Erythroblast (primary cell): ENCODE measurements at regions not wholly inside any gene's neighbourhood (a gene's known extent, or its start where the extent isn't known, plus 50 kb on each side); places are given as distances from the start of the nearest gene placed in this dataset.
"Not testable (repeated sequence)": the region's sequence is repeated elsewhere in the genome, so short reads cannot be mapped to it uniquely, and the experiment has no call there.

ENCODE experiments used
- DNase-seq, 2 experiments: peaks; one replicate each; lab custom pipeline; 2025; lab: John Stamatoyannopoulos, UW
- GATA1 ChIP-seq: IDR thresholded peaks from 2 replicates; pipeline ENCODE4 v1.6.1; 2011; ENCODE audit warnings: low read depth, mild to moderate bottlenecking, control low read depth, low read length, moderate library complexity
- POLR2A ChIP-seq: IDR thresholded peaks from 2 replicates; pipeline ENCODE4 v1.6.1; 2011; ENCODE audit warnings: mild to moderate bottlenecking, low read length

GRCh38 chr12:107590413-107590812, 95.2 kb upstream of the PWP1 start:
- TF ChIP-seq POLR2A (no peak), GATA1 (no peak)
- DNase-seq = no peak

DNA sequence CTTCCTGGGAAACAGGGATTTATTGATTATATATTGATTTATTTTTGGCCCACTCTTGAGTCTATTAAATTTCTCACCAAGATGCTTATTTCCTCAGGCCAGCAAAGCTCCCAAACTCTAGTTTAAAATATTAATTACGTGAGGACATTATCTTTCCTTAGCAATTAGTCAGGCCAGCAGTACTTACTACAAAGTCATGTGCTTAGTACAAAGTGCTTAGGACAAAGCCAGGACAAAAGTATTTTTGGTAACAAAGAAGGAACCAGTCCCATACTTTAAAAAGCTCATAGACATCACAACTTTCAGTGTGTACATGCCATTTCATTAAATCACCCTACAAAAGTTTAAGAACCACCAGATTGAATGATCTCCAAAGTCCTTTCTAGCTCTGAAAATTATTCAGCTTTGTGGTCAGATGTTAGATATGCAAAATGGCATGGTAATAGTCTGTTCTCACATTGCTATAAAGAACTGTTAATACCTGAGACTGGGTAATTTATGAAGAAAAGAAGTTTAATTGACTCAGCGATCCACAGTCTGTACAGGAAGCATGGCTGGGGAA, 94.7 kb upstream of the PWP1 start:
- DNase-seq = no peak
- no peak for TF ChIP-seq GATA1
- no peak for TF ChIP-seq POLR2A

DNA sequence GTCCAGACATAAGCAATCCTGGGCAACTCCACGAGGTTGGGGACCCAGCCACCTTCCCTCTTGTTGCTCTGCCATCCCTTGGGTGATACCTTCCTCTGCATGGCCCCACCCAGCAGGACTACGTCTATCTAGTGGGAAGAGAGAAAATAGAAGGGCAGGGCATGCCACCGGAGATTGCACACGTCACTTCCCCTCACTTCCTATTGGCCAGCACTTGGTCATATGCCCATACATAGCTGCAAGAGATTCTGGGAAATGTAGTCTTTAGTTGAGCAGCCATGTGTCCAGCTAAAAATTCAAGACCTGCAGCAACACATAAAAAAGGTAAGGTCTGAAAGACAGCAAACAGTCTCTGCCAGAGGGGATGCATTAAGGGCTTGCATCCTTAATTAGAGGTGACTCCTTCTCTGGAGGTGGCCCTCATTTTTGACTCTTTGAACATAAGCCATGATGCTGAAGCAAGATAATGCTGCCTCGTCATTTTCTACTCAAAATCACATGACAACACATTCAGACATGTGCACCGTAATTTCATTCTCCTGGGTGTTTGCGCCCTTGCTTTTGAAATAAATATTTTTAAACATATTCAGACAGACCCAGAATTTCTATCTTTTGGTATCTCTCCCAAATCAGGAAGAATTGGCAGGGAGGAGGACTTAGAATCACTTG, 91.8 kb upstream of the PWP1 start:
- TF ChIP-seq POLR2A (no peak), GATA1 (no peak)
- DNase-seq = no peak

GRCh38 chr12:107594995-107595394, 90.6 kb upstream of the PWP1 start:
- no peak for TF ChIP-seq GATA1
- no peak for TF ChIP-seq POLR2A

GRCh38 chr12:107597695-107598410, 87.7 kb upstream of the PWP1 start:
- no peak for DNase-seq
- TF ChIP-seq GATA1 (no peak), POLR2A (no peak)

More at GRCh38 chr12:107594995-107595394, 90.6 kb upstream of the PWP1 start:
- no peak for DNase-seq

GRCh38 chr12:107598906-107599305, 86.7 kb upstream of the PWP1 start:
- TF ChIP-seq POLR2A = no peak
- TF ChIP-seq GATA1 = no peak
- DNase-seq = no peak

DNA sequence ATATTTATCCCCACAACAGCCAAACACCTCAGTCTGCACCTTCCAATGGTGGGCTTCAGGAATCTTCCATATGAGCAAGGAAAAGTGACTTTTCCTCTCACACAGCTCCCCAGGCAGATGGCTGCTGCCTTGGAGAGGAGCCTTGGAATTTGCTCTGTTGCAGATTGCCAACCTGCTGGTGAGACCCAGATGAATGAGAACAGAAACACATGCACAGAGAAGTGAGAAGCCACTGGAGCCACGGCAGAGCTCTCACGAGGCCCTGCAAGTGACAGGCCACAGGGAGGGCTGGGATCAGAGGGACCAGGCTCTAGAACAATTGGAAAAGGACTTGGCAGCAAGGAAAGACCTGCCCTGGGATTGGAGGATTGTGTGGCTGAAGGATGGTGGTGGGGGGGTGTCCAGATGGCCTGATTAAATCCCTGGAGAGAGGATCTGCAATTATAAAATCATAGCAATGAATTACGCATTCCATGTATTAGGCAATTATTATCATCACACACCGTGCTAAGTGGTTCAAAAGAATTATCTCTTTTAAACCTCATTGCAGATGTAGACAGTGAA, 84.9 kb upstream of the PWP1 start:
- TF ChIP-seq GATA1 (no peak), POLR2A (no peak)
- no peak for DNase-seq

DNA sequence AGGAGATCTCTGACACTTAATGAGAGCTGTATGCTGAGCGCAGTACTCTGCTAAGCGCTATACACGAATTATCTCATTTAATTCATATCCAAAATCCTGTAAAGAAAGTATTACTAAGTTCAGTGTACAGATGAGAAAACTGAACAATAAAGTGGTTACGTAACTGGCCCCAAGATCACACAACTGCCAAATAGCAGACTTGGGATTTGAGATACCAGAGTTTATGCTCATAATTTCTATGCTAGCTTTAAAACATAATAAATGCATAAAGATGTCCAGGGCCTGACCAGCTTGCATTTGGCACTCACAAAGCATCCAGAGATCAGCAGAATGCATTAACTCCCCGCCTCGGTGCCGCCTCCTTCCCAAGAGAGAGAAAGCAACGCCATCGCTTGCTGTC, 83.2 kb upstream of the PWP1 start:
- DNase-seq = no peak

DNA sequence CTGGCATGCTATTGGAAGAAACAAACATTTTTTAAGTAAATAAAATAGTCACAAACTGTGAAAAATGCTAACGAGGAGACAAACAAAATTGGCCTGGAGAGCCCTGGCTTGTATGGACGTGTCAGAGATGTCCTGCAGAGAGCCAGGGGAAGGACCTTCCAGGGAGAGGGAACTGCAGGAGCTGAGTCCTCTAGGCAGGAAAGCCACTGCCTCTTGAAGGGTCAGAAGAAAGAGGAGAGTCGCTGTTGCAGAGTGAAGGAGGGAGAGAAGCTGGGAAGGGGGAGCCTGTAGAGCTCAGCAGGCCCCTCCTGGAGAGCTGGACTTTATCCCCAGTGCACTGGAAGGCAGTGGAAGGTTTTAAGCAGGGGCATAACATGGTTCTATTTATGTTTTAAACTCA, 80.3 kb upstream of the PWP1 start:
- no peak for DNase-seq
- TF ChIP-seq POLR2A (no peak), GATA1 (no peak)

More for the DNA sequence above, 83.2 kb upstream of the PWP1 start:
- TF ChIP-seq GATA1 = no peak
- TF ChIP-seq POLR2A = no peak

DNA sequence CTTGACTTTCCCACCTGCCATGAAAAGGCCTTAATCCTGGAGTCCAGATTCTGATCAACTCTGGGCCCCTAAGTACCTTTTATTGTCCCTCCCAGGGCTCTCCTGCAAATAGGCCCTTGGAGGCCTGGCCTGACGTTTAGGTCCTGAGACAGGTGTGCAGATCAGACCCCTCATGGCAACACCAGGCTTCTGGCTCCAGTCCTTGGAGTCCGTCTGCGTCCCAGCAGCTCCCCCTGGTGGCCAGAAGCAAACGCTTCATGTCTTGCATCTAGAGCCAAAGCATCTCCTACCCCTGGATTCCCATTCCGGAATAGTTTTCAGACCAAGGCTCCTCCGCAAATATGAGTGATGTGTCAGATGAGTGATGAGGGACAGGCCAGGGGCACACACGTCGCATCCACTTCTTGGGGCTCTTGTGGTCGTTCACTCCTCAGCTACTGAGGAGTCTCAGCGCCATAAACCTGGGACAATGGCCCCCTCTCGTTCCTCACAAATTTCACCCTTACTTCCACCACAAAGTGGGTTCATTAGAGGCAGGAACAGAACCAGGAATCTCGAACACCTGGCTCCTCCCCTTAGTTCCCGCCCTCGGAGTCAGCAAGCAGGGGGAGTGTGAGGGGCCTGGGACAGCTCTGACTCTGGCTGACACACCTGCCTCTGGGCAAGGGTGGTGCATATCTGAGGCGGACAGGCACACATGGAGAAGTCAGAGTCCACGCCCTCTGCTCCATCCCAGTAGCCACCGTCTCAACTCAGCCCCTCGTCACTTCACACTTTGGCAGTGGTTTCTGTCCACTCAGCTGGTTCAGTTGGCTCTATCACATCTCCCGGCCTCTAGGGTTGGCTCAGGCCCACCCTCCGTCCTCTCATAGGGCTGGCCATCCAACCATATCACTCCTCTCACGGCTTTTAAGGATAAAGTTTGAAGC, 77.9 kb upstream of the PWP1 start:
- DNase-seq = peak; percentile 66 to 86
- TF ChIP-seq GATA1 (no peak), POLR2A (no peak)

DNA sequence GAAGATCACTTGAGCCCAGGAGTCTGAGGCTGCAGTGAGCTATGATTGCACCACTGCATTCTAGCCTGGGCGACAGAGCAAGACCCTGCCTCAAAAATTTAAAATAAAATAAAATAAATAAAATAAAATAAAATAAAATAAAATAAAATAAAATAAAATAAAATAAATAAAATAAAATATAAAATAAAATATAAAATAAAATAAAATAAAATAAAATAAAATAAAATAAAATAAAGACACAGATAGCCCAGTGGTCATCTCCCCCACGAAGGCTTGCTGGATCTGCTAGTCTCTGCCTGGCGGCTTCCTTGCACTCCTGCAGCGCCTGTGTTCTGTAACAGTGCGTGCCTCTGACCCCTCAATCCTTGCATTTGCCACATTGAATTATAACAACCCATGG, 76.8 kb upstream of the PWP1 start:
- not testable (repeated sequence) for DNase-seq

- DNase-seq = peak; percentile 9 to 23
Measured at GRCh38 chr12:107610021-107610859, 75.4 kb upstream of the PWP1 start.

DNA sequence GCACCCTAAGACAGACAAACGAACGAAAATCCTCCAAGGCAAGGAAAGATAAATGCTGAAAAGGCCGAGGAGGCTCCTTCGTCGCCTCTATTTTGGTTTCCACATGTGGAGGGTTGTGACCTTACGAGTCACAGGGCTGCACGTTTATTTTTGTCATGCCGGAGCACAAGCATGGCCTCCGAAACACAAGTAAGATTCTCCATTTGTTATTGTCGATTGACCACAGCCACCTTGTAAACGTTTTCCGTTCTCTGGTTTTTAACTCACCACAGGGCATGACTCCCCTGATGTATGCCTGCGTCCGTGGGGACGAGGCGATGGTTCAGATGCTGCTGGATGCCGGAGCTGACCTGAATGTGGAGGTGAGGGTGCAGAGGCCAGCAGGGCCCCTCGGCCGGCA, 73.1 kb upstream of the PWP1 start:
- TF ChIP-seq GATA1 = no peak
- TF ChIP-seq POLR2A = no peak
- no peak for DNase-seq

More at GRCh38 chr12:107610021-107610859, 75.4 kb upstream of the PWP1 start:
- TF ChIP-seq POLR2A = no peak
- no peak for TF ChIP-seq GATA1
